SJCRH30 (cell line): ENCODE measurements at regions not wholly inside any gene's neighbourhood (a gene's known extent, or its start where the extent isn't known, plus 50 kb on each side); places are given as distances from the start of the nearest gene placed in this dataset.

ENCODE experiments used
- DNase-seq, 2 experiments: peaks; one replicate each; pipeline ENCODE4 v3.0.0-alpha.2; 2015 to 2020
- H3K27ac ChIP-seq: fragments of 250-450 bp; sonication (Bioruptor Pico); 2 replicates; pipeline ENCODE4 v1.5.1; 2020; ENCODE audit warnings: mild to moderate bottlenecking, moderate library complexity
- H3K27me3 ChIP-seq: fragments of 250-450 bp; sonication (Bioruptor Pico); 2 replicates; pipeline ENCODE4 v1.5.1; 2020; ENCODE audit warnings: mild to moderate bottlenecking, moderate library complexity
- H3K36me3 ChIP-seq: fragments of 250-450 bp; sonication (Bioruptor Pico); 2 replicates; pipeline ENCODE4 v1.5.1; 2020; ENCODE audit warnings: mild to moderate bottlenecking, moderate library complexity
- H3K4me1 ChIP-seq: fragments of 250-450 bp; sonication (Bioruptor Pico); 2 replicates; pipeline ENCODE4 v1.5.1; 2020; ENCODE audit warnings: mild to moderate bottlenecking, moderate library complexity
- H3K4me3 ChIP-seq: fragments of 250-450 bp; sonication (Bioruptor Pico); 2 replicates; pipeline ENCODE4 v1.5.1; 2020; ENCODE audit warnings: mild to moderate bottlenecking, moderate library complexity
- H3K9me3 ChIP-seq: fragments of 250-450 bp; sonication (Bioruptor Pico); replicated peaks from 2 replicates; pipeline ENCODE4 v1.5.1; 2020; ENCODE audit warnings: mild to moderate bottlenecking, moderate library complexity

- no peak overlapping the region for H3K4me3 ChIP-seq
- no peak overlapping the region for H3K27ac ChIP-seq
- no peaks in the 10 kb centered on the region for H3K27me3 ChIP-seq
- no peaks in the 10 kb centered on the region for H3K9me3 ChIP-seq
- no peaks in the 10 kb centered on the region for H3K4me1 ChIP-seq
- DNase-seq: no peak
- no peaks in the 10 kb centered on the region for H3K36me3 ChIP-seq
Measured at GRCh38 chr10:130326954-130327353, 190.8 kb downstream of the GLRX3 start.

DNA sequence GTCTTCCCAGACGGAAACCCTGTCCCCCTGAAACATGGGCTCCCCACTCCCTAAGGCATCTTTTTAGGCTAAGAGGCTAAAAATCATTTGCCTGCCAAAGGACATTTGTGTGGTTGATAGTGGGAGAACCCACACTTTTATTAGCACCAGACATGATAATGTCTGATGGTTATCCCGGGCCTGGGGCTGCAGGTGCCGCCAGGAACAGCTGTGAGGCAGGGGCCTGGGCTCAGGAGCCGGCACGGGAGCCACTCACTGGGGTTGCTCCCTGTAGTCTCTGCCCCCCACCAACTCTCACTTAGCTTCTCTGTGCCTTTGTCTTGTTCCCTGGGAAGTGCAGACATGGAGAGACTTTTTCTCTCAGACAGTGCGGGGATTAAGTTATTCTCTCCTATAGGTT lies 193.6 kb downstream of the GLRX3 start:
- no peaks in the 10 kb centered on the region for H3K4me1 ChIP-seq
- H3K27ac ChIP-seq: no peak overlapping the region
- H3K36me3 ChIP-seq: no peaks in the 10 kb centered on the region
- no peak overlapping the region for H3K4me3 ChIP-seq
- no peaks in the 10 kb centered on the region for H3K9me3 ChIP-seq
- no peak for DNase-seq
- no peaks in the 10 kb centered on the region for H3K27me3 ChIP-seq

DNA sequence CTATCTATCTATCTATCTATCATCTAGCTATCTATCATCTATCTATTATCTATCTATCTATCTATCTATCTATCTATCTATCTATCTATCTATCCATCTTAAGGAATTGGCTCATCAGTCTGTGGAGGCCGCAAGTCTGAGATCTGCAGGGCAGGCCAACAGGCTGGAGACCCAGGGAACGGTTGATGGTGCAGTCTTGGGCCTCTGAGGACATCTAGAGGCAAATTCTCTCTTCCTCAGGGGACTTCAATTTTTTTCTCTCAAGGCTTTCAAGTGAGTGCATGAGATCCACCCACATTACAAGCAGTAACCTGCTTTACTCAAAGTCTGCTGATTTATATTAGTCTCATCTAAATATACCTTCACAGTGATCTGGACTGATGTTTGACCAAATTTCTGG lies 197.0 kb downstream of the GLRX3 start:
- Histone ChIP-seq H3K4me1 (no peaks in the 10 kb centered on the region), H3K27ac (no peak overlapping the region), H3K9me3 (no peaks in the 10 kb centered on the region), H3K36me3 (no peaks in the 10 kb centered on the region), H3K4me3 (no peak overlapping the region), H3K27me3 (no peaks in the 10 kb centered on the region)
- DNase-seq: peak in 1 of 2 experiments; percentile 5

GRCh38 chr10:130335336-130335735 lies 199.1 kb downstream of the GLRX3 start:
- no peaks in the 10 kb centered on the region for H3K4me1 ChIP-seq
- H3K9me3 ChIP-seq: no peaks in the 10 kb centered on the region
- no peaks in the 10 kb centered on the region for H3K36me3 ChIP-seq
- H3K27me3 ChIP-seq: no peaks in the 10 kb centered on the region
- H3K27ac ChIP-seq: no peak overlapping the region
- DNase-seq: no peak
- H3K4me3 ChIP-seq: no peak overlapping the region

GRCh38 chr10:130336617-130337304 lies 200.6 kb downstream of the GLRX3 start:
- no peak overlapping the region for H3K27ac ChIP-seq
- H3K27me3 ChIP-seq: no peaks in the 10 kb centered on the region
- H3K9me3 ChIP-seq: no peaks in the 10 kb centered on the region
- no peaks in the 10 kb centered on the region for H3K4me1 ChIP-seq
- peak in 1 of 2 experiments; percentile 7 for DNase-seq
- no peaks in the 10 kb centered on the region for H3K36me3 ChIP-seq
- H3K4me3 ChIP-seq: no peak overlapping the region

DNA sequence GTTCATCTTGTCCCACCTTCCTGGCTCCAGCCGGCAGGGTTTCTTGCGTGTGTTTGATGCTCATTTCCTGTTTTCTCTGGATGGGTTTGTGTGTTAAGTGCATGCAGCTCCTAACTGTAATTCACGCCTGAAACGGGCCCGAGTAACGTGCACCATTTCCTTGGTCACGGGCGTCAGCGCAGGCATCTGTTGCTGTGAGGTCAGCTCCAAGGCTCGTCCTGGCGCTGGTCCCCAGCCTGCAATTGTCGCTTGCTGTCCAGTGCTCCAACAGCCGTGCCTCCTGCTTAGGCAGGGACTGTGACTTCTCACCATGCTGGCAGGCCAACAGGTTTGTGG lies 201.1 kb downstream of the GLRX3 start:
- H3K36me3 ChIP-seq: no peaks in the 10 kb centered on the region
- H3K4me3 ChIP-seq: no peak overlapping the region

DNA sequence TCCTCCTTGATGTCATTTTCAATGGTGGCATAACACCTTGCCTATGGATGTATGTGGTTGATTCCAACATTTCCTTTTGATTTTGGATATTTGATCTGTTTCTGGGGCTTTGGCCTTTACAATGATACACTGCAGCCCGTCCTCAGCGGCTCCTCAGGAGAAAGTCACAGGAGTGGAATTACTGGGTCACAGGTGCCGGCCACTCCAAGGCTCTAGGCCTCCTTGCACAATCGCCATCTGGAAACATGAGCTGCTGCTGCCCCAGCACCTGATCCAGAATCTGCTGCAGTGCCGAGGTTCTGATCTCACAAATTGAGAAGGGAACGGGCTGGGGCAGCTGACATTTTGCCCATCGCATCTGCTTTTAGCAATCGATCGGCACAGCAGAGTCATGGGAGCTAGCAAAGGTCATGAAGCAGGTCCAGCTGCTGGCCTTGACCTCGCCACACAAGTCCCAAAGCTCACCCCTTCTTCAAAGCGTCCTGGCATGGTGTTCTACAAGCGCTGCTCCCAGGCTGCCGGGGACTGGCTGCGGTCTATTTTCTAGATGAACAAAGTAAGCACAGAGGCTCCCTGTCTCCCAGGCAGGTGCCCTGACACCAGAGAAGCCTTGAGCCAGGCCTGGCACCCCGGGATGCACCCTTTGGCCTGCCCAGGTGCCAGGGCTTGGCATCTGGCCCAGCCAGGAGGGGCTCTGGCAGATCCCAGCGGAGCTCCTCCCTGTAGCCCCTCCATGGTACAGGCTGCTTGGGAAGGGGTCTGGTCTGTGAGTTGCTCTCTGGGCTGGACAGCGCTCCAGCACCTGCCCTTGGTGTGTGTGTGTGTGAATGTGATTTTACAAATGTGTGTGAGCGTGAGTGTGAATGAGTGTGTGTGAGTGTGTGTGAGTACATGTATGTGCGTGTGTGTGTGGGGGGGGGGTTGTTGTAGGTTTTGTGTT lies 201.8 kb downstream of the GLRX3 start:
- Histone ChIP-seq H3K4me1 (no peaks in the 10 kb centered on the region), H3K9me3 (no peaks in the 10 kb centered on the region)
- DNase-seq: no peak

More for the DNA sequence above, 201.1 kb downstream of the GLRX3 start:
- H3K27me3 ChIP-seq: no peaks in the 10 kb centered on the region
- H3K4me1 ChIP-seq: no peaks in the 10 kb centered on the region
- DNase-seq: no peak
- H3K27ac ChIP-seq: no peak overlapping the region
- no peaks in the 10 kb centered on the region for H3K9me3 ChIP-seq

DNA sequence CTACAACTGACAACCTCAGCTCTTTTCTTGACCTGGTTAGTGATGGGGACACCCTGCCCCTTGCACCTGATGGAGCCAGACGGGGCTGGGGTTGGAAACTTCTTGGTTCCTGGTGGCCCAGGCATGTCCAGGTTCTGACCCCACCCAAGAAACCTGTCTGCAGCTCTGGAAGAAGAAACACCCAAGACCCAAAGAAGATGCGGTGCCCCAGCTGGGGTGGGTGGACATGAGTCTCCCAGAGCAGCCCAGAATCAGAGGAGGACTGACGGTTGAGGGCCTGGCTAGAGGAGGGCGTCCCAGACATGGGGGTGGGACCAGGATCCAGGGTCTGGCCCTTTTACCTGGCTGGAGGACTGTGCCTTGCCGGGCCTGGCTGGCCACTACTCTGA lies 202.4 kb downstream of the GLRX3 start:
- no peak for DNase-seq
- H3K4me3 ChIP-seq: no peak overlapping the region
- H3K27me3 ChIP-seq: no peaks in the 10 kb centered on the region
- no peaks in the 10 kb centered on the region for H3K36me3 ChIP-seq
- no peak overlapping the region for H3K27ac ChIP-seq
- no peaks in the 10 kb centered on the region for H3K9me3 ChIP-seq
- H3K4me1 ChIP-seq: no peaks in the 10 kb centered on the region

More for the DNA sequence above, 201.8 kb downstream of the GLRX3 start:
- Histone ChIP-seq H3K36me3 (no peaks in the 10 kb centered on the region), H3K27me3 (no peaks in the 10 kb centered on the region), H3K4me3 (no peak overlapping the region), H3K27ac (no peak overlapping the region)

DNA sequence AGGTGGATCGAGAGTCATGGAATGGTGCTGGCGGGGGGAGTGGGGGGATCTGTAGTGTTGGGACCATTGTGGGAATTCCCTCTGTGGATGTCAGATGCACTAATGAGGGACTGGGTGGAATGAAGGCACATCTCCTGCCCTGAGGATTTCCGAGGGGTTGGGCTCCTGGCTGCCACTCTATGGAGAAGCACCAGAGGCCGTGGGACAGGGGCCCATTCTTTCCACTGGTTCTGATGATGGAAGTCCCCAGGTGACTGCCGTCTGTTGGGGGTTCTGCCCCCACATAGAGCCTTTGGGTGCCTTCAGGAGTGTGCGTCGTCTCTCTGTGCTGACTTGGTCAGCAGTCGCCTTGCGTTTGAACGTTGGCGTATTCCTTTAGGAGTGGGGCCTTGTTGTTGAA lies 202.9 kb downstream of the GLRX3 start:
- Histone ChIP-seq H3K36me3 (no peaks in the 10 kb centered on the region), H3K27ac (no peak overlapping the region), H3K27me3 (no peaks in the 10 kb centered on the region), H3K9me3 (no peaks in the 10 kb centered on the region), H3K4me1 (no peaks in the 10 kb centered on the region), H3K4me3 (no peak overlapping the region)
- no peak for DNase-seq

DNA sequence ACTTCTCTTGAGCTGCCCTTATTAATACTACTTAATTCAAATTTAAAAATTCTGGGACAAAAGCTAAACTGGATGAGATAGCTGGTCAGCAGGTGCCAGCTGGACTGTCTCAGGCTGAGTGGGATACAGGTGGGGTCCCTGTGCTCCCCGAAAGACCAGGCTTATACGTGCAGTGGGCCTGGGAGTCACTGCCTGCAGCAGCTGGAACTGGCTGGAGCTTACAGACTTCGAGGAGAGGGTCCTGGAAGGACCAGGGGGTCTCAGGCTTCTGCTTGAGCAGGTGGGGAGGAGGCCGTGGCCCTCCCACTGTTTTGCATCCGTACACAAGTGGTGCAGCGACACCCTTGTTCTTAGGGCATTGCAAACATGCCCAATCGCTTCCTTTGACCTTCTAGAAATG lies 203.7 kb downstream of the GLRX3 start:
- Histone ChIP-seq H3K27me3 (no peaks in the 10 kb centered on the region), H3K27ac (no peak overlapping the region), H3K9me3 (no peaks in the 10 kb centered on the region), H3K4me1 (no peaks in the 10 kb centered on the region), H3K36me3 (no peaks in the 10 kb centered on the region), H3K4me3 (no peak overlapping the region)
- DNase-seq: no peak

GRCh38 chr10:130340816-130341215 lies 204.6 kb downstream of the GLRX3 start:
- Histone ChIP-seq H3K4me3 (no peak overlapping the region), H3K27me3 (no peaks in the 10 kb centered on the region), H3K36me3 (no peaks in the 10 kb centered on the region), H3K4me1 (no peaks in the 10 kb centered on the region), H3K27ac (no peak overlapping the region), H3K9me3 (no peaks in the 10 kb centered on the region)
- no peak for DNase-seq

DNA sequence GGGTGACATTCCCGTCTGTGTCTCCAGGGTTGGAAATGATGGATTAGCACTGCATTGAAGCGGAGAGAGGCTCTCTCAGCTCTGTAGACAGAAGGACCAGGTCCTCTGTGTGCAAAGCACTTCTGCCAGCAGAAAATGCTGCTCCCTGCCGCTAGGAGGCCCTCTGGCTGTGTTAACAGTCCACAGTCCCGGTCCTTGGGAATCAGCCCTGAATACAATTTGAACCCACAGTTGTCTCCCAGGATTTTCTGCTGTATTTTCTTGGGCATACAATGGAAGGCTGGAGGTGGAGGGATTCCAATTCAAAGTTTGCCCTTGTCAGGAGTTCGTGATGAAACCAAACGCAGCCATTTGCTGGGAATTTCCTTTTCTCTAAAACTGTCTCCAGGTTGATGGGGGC lies 205.2 kb downstream of the GLRX3 start:
- Histone ChIP-seq H3K36me3 (no peaks in the 10 kb centered on the region), H3K4me1 (no peaks in the 10 kb centered on the region), H3K4me3 (no peak overlapping the region), H3K27ac (no peak overlapping the region), H3K27me3 (no peaks in the 10 kb centered on the region), H3K9me3 (no peaks in the 10 kb centered on the region)
- peak in 1 of 2 experiments; percentile 32 for DNase-seq

- no peak for DNase-seq
- Histone ChIP-seq H3K4me3 (no peak overlapping the region), H3K9me3 (no peaks in the 10 kb centered on the region), H3K27me3 (no peaks in the 10 kb centered on the region), H3K36me3 (no peaks in the 10 kb centered on the region), H3K27ac (no peak overlapping the region), H3K4me1 (no peaks in the 10 kb centered on the region)
Measured at GRCh38 chr10:130345728-130346127, 209.5 kb downstream of the GLRX3 start.

DNA sequence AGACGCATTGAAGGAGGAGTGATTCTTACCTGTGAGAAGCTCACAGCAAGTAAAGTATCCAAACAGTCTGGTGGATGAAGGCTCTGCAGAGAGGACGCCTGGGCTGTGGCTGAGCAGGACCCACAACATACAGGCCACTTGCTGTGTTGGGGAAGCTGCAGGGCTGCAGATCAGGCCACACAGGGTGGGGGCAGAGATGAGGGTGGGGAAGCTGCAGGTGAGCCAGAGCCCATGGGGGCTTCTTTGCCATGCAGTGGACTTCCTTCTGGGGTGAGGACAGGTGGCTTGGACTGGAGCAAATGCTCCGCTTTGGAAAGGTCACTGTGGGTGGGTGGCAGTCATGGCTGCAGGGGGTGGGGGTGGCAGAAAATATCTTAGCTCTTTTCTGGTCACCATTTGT lies 214.8 kb downstream of the GLRX3 start:
- H3K4me1 ChIP-seq: no peaks in the 10 kb centered on the region
- H3K36me3 ChIP-seq: no peaks in the 10 kb centered on the region
- no peaks in the 10 kb centered on the region for H3K9me3 ChIP-seq
- no peak overlapping the region for H3K4me3 ChIP-seq
- no peak overlapping the region for H3K27ac ChIP-seq
- no peaks in the 10 kb centered on the region for H3K27me3 ChIP-seq
- no peak for DNase-seq

DNA sequence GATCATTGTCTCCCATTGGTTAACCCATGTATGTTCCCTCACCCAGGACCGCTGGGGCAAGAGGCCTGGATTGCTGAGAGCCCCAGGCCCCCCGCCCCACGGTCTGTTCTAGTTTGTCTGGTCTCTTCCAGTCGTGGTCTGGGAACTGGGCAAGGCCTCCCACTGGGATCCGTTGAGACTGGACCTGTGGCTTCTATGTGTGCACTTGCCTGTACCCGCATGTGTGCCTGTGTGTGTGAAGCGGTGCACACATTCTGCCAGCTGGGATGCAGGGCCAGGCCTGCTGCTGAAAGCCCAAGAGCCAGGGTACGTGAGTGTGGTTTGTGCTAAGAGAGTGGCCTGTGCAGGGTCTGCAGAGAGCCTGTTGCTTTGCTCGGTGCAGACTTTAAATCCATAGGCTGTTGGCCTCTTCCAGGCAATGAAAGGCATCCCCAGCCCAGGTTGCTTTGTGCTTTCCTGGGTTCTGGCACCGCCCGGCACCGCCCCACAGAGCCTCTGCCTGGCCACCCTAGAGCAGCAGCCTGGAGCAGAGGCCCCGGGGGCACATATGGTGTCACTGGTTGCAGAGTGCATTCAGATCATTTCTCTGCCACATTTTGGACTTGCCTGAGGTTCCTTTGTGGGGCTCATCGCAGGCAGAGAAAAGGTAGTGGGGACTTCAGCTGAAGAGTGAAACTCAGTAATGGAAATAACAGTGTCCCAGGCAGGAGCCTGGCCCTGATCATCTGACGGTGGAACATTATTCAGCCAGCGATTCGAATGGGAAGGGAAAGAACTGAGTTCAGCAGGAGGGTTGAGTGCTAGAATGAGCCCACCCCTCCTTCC lies 215.5 kb downstream of the GLRX3 start:
- no peak overlapping the region for H3K27ac ChIP-seq
- H3K27me3 ChIP-seq: no peaks in the 10 kb centered on the region
- no peak overlapping the region for H3K4me3 ChIP-seq
- no peaks in the 10 kb centered on the region for H3K4me1 ChIP-seq
- H3K9me3 ChIP-seq: no peaks in the 10 kb centered on the region
- no peak for DNase-seq
- H3K36me3 ChIP-seq: no peaks in the 10 kb centered on the region
